ENCODE measurements at regions not wholly inside any gene's neighbourhood (a gene's known extent, or its start where the extent isn't known, plus 50 kb on each side); places are given as distances from the start of the nearest gene placed in this dataset.

DNA sequence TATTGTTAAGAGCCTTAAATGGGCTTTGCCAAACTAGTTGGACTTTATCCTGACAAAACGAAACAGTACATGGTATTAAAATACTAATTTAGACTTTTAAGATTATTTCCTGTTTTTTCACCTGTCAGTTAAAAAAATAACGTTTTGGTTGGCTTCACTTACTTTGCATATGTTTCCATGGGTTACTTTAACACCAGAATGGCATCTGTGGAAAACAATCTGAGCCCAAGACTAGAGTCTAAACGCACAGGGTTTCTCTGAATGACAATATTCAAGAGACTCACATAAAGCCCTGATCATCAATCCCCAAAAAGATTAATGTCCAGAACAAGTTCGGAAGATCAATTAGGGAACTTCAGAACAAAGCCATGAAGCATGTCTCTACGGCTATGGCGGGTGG is 888.0 kb downstream of the EPHA4 start:
- 50 to 58% methylated on average over 6 of the region's 6 CpGs for WGBS, 2 donors
- no peaks in the 10 kb centered on the region for H3K27me3 ChIP-seq
- H3K27ac ChIP-seq: no peak overlapping the region
- DNase-seq: no peak
- TF ChIP-seq, protein P1, sequence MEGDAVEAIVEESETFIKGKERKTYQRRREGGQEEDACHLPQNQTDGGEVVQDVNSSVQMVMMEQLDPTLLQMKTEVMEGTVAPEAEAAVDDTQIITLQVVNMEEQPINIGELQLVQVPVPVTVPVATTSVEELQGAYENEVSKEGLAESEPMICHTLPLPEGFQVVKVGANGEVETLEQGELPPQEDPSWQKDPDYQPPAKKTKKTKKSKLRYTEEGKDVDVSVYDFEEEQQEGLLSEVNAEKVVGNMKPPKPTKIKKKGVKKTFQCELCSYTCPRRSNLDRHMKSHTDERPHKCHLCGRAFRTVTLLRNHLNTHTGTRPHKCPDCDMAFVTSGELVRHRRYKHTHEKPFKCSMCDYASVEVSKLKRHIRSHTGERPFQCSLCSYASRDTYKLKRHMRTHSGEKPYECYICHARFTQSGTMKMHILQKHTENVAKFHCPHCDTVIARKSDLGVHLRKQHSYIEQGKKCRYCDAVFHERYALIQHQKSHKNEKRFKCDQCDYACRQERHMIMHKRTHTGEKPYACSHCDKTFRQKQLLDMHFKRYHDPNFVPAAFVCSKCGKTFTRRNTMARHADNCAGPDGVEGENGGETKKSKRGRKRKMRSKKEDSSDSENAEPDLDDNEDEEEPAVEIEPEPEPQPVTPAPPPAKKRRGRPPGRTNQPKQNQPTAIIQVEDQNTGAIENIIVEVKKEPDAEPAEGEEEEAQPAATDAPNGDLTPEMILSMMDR (IDR thresholded peaks at IDR 0.05): no peak
- TF ChIP-seq POLR2A (IDR thresholded peaks at IDR 0.05): no peak
- intact Hi-C loops (cut with DNase I): no loop called here
- peaks cover 0 to 30% (median 0%) of the 10 kb centered on the region in 3 donors for H3K4me1 ChIP-seq
- no peaks in the 10 kb centered on the region for H3K36me3 ChIP-seq
- no peaks in the 10 kb centered on the region for H3K9me3 ChIP-seq
- H3K4me3 ChIP-seq: no peak overlapping the region

DNA sequence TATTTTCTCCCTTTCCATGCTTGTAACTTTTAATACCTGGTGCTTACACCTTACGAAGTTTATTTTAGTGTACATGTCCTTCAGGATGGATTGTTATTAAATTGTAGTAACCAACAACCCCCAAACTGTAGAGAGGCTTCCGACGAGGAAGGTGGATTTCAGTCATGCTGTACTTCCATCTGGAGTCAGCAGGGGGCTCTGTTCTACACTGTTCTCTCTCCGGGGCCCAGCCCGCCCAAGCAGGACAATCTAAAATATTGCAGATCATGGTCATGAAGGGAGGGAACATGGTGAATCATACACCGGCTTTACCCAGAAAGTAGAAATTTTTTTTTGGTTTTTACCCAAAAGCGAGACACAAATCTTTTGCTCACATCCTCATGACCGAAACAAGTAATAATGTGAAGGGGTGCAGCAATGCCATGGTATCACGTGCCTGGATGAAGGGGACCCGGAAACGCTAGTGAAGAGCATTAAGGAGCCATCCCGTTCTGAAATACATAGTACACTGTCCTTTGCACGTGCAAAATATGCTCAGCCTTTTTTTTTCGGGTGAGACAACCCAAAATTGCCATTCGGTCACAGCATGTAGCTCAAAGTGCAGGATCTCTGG is 884.8 kb downstream of the EPHA4 start:
- Histone ChIP-seq H3K27ac (no peak overlapping the region), H3K27me3 (no peaks in the 10 kb centered on the region), H3K4me1 (peaks cover 0 to 24% (median 0%) of the 10 kb centered on the region in 3 donors), H3K9me3 (no peaks in the 10 kb centered on the region), H3K4me3 (no peak overlapping the region), H3K36me3 (no peaks in the 10 kb centered on the region)
- intact Hi-C loops (cut with DNase I): loop anchor here (5.0 kb wide), 1 partner anchor 885 kb away; the partner anchor contains the start of gene EPHA4
- TF ChIP-seq POLR2A (IDR thresholded peaks at IDR 0.05): no peak
- TF ChIP-seq, protein P1 (IDR thresholded peaks at IDR 0.05): peak; percentile 56 to 87 (median 81)
- DNase-seq: no peak
- 41 to 48% methylated on average over 15 of the region's 15 CpGs for WGBS, 2 donors

DNA sequence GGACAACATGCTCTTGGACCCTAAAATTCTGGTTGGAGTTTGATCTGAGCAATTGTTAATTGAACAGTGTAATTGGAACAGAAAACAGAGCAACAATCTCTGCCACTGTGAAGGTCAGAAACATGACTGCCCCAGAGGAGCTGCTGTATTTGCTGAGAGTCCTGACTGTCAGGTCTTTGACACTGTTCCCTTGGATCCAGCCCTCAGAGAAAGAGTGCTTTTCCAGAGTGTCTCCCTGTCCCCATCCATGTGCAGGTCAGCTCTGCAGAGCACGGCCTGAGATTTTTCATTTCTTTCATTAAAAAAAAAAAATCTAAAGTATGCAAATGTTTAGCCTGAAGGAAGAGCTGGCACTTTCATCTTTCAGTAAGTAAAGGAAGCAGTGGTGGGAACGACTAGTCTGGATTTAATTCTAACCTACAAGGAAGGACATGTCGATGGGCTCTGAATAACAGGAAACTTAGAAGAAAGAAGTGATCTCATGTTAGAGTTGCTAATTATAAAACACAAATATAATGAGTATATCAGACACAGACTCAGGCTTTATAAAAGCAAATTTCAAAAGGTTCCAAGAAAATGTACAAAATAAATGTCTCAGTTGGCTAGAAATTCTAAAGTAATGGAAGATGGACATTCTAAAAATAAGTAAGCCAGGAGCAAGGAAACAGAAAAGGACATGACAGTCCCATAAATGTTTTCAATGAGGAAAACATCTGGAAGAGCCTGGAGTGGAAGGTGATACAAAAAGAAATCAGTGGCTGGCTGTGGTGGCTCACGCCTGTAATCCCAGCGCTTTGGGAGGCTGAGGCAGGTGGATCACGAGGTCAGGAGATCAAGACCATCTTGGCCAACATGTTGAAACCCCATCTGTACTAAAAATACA is 876.5 kb downstream of the EPHA4 start:
- no peak overlapping the region for H3K27ac ChIP-seq
- no peaks in the 10 kb centered on the region for H3K9me3 ChIP-seq
- H3K27me3 ChIP-seq: no peaks in the 10 kb centered on the region
- TF ChIP-seq, protein P1 (IDR thresholded peaks at IDR 0.05): no peak
- no peak for TF ChIP-seq POLR2A (IDR thresholded peaks at IDR 0.05)
- no peaks in the 10 kb centered on the region for H3K4me1 ChIP-seq
- WGBS, 2 donors: 48 to 52% methylated on average over 6 of the region's 6 CpGs
- DNase-seq: no peak
- no peaks in the 10 kb centered on the region for H3K36me3 ChIP-seq
- H3K4me3 ChIP-seq: no peak overlapping the region
- intact Hi-C loops (cut with DNase I): no loop called here

DNA sequence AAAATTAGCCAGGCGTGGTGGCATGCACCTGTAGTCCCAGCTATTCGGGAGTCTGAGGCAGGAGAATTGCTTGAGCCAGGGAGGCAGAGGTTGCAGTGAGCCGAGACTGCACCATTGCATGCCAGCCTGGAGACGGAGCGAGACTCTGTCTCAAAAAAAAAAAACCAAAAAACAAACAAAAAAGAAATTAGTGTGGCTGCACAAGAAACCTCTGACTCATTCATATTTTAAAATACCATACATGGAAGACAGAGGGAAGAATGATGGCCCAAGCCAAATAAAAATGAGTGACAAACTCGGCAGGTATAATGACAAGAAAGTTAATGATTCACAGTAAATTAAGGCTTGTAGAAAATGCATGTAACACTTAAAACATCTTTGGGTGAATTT is 875.8 kb downstream of the EPHA4 start:
- 72 to 74% methylated on average over 6 of the region's 6 CpGs for WGBS, 2 donors
- Histone ChIP-seq H3K4me1 (no peaks in the 10 kb centered on the region), H3K36me3 (no peaks in the 10 kb centered on the region), H3K9me3 (no peaks in the 10 kb centered on the region), H3K4me3 (no peak overlapping the region), H3K27me3 (no peaks in the 10 kb centered on the region), H3K27ac (no peak overlapping the region)
- DNase-seq: no peak
- TF ChIP-seq POLR2A (IDR thresholded peaks at IDR 0.05): no peak
- TF ChIP-seq, protein P1 (IDR thresholded peaks at IDR 0.05): no peak
- intact Hi-C loops (cut with DNase I): no loop called here

DNA sequence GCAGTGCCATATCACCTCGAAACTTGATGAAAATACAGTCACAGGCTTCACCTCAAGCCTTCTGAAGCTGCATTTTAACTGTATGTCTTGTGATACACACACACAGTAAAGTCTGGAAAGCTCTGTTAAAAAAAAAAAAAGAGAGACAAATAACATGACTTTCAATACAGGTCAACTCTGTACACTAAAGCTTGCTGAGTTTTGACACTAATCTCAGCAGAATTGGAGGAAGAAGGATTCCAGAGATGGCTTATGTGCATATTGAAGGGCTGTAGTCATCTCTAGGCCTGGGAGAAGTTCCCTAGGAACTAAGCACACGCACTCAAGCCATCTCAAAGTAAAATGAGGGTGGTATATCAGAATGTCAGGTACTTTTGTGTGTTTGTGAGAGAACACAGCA is 875.1 kb downstream of the EPHA4 start:
- Histone ChIP-seq H3K36me3 (no peaks in the 10 kb centered on the region), H3K27me3 (no peaks in the 10 kb centered on the region), H3K9me3 (no peaks in the 10 kb centered on the region), H3K27ac (no peak overlapping the region), H3K4me1 (no peaks in the 10 kb centered on the region), H3K4me3 (no peak overlapping the region)
- intact Hi-C loops (cut with DNase I): no loop called here
- 89 to 91% methylated on average over 2 of the region's 2 CpGs for WGBS, 2 donors
- TF ChIP-seq POLR2A (IDR thresholded peaks at IDR 0.05): no peak
- TF ChIP-seq, protein P1 (IDR thresholded peaks at IDR 0.05): no peak
- DNase-seq: no peak
